SU-DHL-6 (cell line): ENCODE measurements at regions not wholly inside any gene's neighbourhood (a gene's known extent, or its start where the extent isn't known, plus 50 kb on each side); places are given as distances from the start of the nearest gene placed in this dataset.

Experiments
- H2AFZ ChIP-seq: fragments of 200-600 bp; sonication (generic); 2 replicates; pipeline ENCODE4 v1.6.1; 2014; ENCODE audit warnings: low read depth, mild to moderate bottlenecking, moderate library complexity, mixed read lengths, antibody characterized with exemption, low read length; ENCODE audit not compliant: severe bottlenecking
- H3F3A ChIP-seq: fragments of 200-600 bp; shearing (Covaris generic); 2 replicates; pipeline ENCODE4 v1.6.0; 2016; ENCODE audit warnings: antibody characterized with exemption, mild to moderate bottlenecking; ENCODE audit not compliant: insufficient read depth
- H3K27ac ChIP-seq: fragments of 200-600 bp; sonication (generic); 2 replicates; pipeline ENCODE4 v1.5.1; 2016; ENCODE audit warnings: low read depth, mild to moderate bottlenecking, low read length, moderate library complexity, mixed read lengths
- H3K27me3 ChIP-seq: fragments of 200-600 bp; sonication (generic), shearing (Covaris generic); 2 replicates; pipeline ENCODE4 v1.6.0; 2014; ENCODE audit warnings: mild to moderate bottlenecking, low read length
- H3K36me3 ChIP-seq: fragments of 200-600 bp; sonication (generic); 2 replicates; pipeline ENCODE4 v1.6.1; 2014; ENCODE audit warnings: mild to moderate bottlenecking, low read length, mixed read lengths
- H3K4me2 ChIP-seq: fragments of 300-600, 200-600 bp; shearing (Covaris generic), sonication (generic); 2 replicates; pipeline ENCODE4 v1.6.0; 2014; ENCODE audit warnings: low read length, low read depth, mild to moderate bottlenecking; ENCODE audit not compliant: poor library complexity, severe bottlenecking
- H3K4me3 ChIP-seq: fragments of 200-600 bp; sonication (generic); 2 replicates; pipeline ENCODE4 v1.5.1; 2014; ENCODE audit warnings: antibody characterized with exemption, low read length, mild to moderate bottlenecking, mixed read lengths; ENCODE audit not compliant: insufficient read depth, poor library complexity, severe bottlenecking
- H3K79me2 ChIP-seq: fragments of 200-600 bp; sonication (generic); 2 replicates; pipeline ENCODE4 v1.6.1; 2014; ENCODE audit warnings: mild to moderate bottlenecking, low read length, moderate library complexity; ENCODE audit not compliant: insufficient read depth
- H3K9ac ChIP-seq: fragments of 200-600 bp; sonication (generic); 2 replicates; pipeline ENCODE4 v1.7.0; 2014; ENCODE audit warnings: mild to moderate bottlenecking, low read length
- H3K9me2 ChIP-seq: fragments of 200-600 bp; sonication (generic); replicated peaks from 2 replicates; pipeline ENCODE4 v1.6.1; 2014; ENCODE audit warnings: low read length; ENCODE audit not compliant: insufficient read depth
- H3K9me3 ChIP-seq: fragments of 200-600 bp; sonication (generic); 2 replicates; pipeline ENCODE4 v1.6.1; 2014; ENCODE audit warnings: low read length, mixed read lengths; ENCODE audit not compliant: insufficient read depth
- H4K20me1 ChIP-seq: fragments of 200-600 bp; sonication (generic); 2 replicates; pipeline ENCODE4 v1.6.1; 2014; ENCODE audit warnings: low read depth, mild to moderate bottlenecking, antibody characterized with exemption, low read length, moderate library complexity, mixed read lengths
- EZH2phosphoT487 ChIP-seq: fragments of 200-600 bp; sonication (generic), shearing (Covaris generic); conservative IDR thresholded peaks from 2 replicates; pipeline ENCODE4 v1.6.1; 2018; ENCODE audit warnings: mild to moderate bottlenecking, antibody characterized with exemption, low read length, moderate library complexity, mixed read lengths
- TF ChIP-seq, protein P1 (sequence below): fragments of 200-600 bp; sonication (generic); IDR thresholded peaks from one replicate; pipeline ENCODE4 v1.5.1; 2017; ENCODE audit warnings: antibody characterized with exemption, mild to moderate bottlenecking, low read length, moderate library complexity; ENCODE audit not compliant: insufficient read depth, poor library complexity, severe bottlenecking

DNA sequence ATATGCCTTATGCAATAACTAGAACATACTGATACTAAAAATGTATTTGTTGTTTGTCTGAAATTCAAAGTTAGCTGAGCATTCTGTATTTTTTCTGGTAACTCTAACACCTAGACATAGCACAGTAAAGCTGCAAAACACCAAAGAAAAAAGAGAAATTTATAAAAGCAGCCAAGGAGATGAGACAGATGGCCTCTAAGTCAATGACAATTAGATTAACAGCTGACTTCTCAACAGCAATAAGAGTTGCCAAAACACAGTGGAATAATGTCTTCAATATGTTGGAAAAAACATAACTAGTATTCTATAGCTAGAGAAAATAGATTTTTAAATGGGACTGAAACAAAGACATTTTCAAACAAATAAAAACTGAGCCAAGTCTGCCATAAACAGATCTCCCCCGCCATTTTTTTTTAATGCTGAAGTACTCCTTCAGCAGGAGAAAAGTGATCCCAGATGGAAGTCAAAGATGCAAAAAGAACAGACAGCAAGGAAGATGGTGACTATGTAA lies 81.3 kb downstream of the SYF2 start:
- Histone ChIP-seq H3K36me3 (no peaks in the 10 kb centered on the region), H3F3A (no peaks in the 10 kb centered on the region), H4K20me1 (no peaks in the 10 kb centered on the region), H3K9ac (no peak overlapping the region), H3K27me3 (no peaks in the 10 kb centered on the region), H3K4me3 (no peak overlapping the region), H3K9me3 (no peaks in the 10 kb centered on the region), H3K9me2 (no peaks in the 10 kb centered on the region), H3K79me2 (no peaks in the 10 kb centered on the region), H3K27ac (no peak overlapping the region), H3K4me2 (no peak overlapping the region), H2AFZ (no peak overlapping the region)
- TF ChIP-seq EZH2phosphoT487: no peak
- TF ChIP-seq, protein P1, sequence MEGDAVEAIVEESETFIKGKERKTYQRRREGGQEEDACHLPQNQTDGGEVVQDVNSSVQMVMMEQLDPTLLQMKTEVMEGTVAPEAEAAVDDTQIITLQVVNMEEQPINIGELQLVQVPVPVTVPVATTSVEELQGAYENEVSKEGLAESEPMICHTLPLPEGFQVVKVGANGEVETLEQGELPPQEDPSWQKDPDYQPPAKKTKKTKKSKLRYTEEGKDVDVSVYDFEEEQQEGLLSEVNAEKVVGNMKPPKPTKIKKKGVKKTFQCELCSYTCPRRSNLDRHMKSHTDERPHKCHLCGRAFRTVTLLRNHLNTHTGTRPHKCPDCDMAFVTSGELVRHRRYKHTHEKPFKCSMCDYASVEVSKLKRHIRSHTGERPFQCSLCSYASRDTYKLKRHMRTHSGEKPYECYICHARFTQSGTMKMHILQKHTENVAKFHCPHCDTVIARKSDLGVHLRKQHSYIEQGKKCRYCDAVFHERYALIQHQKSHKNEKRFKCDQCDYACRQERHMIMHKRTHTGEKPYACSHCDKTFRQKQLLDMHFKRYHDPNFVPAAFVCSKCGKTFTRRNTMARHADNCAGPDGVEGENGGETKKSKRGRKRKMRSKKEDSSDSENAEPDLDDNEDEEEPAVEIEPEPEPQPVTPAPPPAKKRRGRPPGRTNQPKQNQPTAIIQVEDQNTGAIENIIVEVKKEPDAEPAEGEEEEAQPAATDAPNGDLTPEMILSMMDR: no peak

GRCh38 chr1:25148673-25149300 lies 83.5 kb downstream of the SYF2 start:
- Histone ChIP-seq H3K27ac (no peak overlapping the region), H2AFZ (no peak overlapping the region), H3K4me2 (no peak overlapping the region), H4K20me1 (no peaks in the 10 kb centered on the region), H3K4me3 (no peak overlapping the region), H3K9me3 (no peaks in the 10 kb centered on the region), H3K79me2 (no peaks in the 10 kb centered on the region), H3F3A (no peaks in the 10 kb centered on the region), H3K9me2 (no peaks in the 10 kb centered on the region), H3K9ac (no peak overlapping the region), H3K27me3 (no peaks in the 10 kb centered on the region), H3K36me3 (no peaks in the 10 kb centered on the region)
- TF ChIP-seq, protein P1: peak; percentile 48
- no peak for TF ChIP-seq EZH2phosphoT487

- no peak overlapping the region for H2AFZ ChIP-seq
These were observed 85.8 kb downstream of the SYF2 start for GRCh38 chr1:25146451-25146855.

More at GRCh38 chr1:25146451-25146855, 85.8 kb downstream of the SYF2 start:
- H4K20me1 ChIP-seq: no peaks in the 10 kb centered on the region
- H3K27ac ChIP-seq: no peak overlapping the region
- no peaks in the 10 kb centered on the region for H3F3A ChIP-seq
- TF ChIP-seq EZH2phosphoT487: no peak
- TF ChIP-seq, protein P1: no peak
- no peaks in the 10 kb centered on the region for H3K9me2 ChIP-seq
- H3K4me3 ChIP-seq: no peak overlapping the region
- no peaks in the 10 kb centered on the region for H3K27me3 ChIP-seq
- no peaks in the 10 kb centered on the region for H3K36me3 ChIP-seq
- H3K79me2 ChIP-seq: no peaks in the 10 kb centered on the region
- no peaks in the 10 kb centered on the region for H3K9me3 ChIP-seq
- H3K4me2 ChIP-seq: no peak overlapping the region
- H3K9ac ChIP-seq: no peak overlapping the region
